COLO668 (cell line): ENCODE measurements at regions not wholly inside any gene's neighbourhood (a gene's known extent, or its start where the extent isn't known, plus 50 kb on each side); places are given as distances from the start of the nearest gene placed in this dataset.

ENCODE experiments used
- DNase-seq: peaks from one replicate; lab custom pipeline; 2025; ENCODE audit not compliant: unreplicated experiment; lab: John Stamatoyannopoulos, UW

- no peak for DNase-seq
Measured at GRCh38 chr13:33945477-33945876, 127.5 kb downstream of the RFC3 start.

GRCh38 chr13:33953203-33953602, 135.3 kb downstream of the RFC3 start:
- DNase-seq: no peak

GRCh38 chr13:33953781-33954180, 135.8 kb downstream of the RFC3 start:
- DNase-seq: no peak

- DNase-seq: no peak
Measured at GRCh38 chr13:33956346-33956745, 138.4 kb downstream of the RFC3 start.

- no peak for DNase-seq
Measured at GRCh38 chr13:33957497-33957905, 139.6 kb downstream of the RFC3 start.

GRCh38 chr13:33958964-33959363, 141.0 kb downstream of the RFC3 start:
- no peak for DNase-seq

GRCh38 chr13:33963134-33963533, 145.2 kb downstream of the RFC3 start:
- no peak for DNase-seq

GRCh38 chr13:33963895-33964294, 145.9 kb downstream of the RFC3 start:
- no peak for DNase-seq

- no peak for DNase-seq
Measured at GRCh38 chr13:33968520-33969507, 150.9 kb downstream of the RFC3 start.

GRCh38 chr13:33970746-33971561, 153.0 kb downstream of the RFC3 start:
- DNase-seq: no peak

GRCh38 chr13:33971562-33971819, 153.5 kb downstream of the RFC3 start:
- no peak for DNase-seq

GRCh38 chr13:33973194-33973593, 155.2 kb downstream of the RFC3 start:
- DNase-seq: no peak

GRCh38 chr13:33976965-33977364, 159.0 kb downstream of the RFC3 start:
- no peak for DNase-seq

GRCh38 chr13:33978653-33979052, 160.7 kb downstream of the RFC3 start:
- DNase-seq: no peak

GRCh38 chr13:33992881-33993336, 175.0 kb downstream of the RFC3 start:
- peak; percentile 75 for DNase-seq

- DNase-seq: no peak
Measured at GRCh38 chr13:33994198-33994597, 176.2 kb downstream of the RFC3 start.

- no peak for DNase-seq
Measured at GRCh38 chr13:33994826-33995502, 177.0 kb downstream of the RFC3 start.

- no peak for DNase-seq
Measured at GRCh38 chr13:33996636-33997035, 178.7 kb downstream of the RFC3 start.

GRCh38 chr13:33997574-33997973, 179.6 kb downstream of the RFC3 start:
- DNase-seq: no peak

GRCh38 chr13:33999811-34000605, 182.1 kb downstream of the RFC3 start:
- no peak for DNase-seq

- DNase-seq: no peak
Measured at GRCh38 chr13:34000955-34001354, 183.0 kb downstream of the RFC3 start.
